ENCODE measurements at regions not wholly inside any gene's neighbourhood (a gene's known extent, or its start where the extent isn't known, plus 50 kb on each side); places are given as distances from the start of the nearest gene placed in this dataset.

DNA sequence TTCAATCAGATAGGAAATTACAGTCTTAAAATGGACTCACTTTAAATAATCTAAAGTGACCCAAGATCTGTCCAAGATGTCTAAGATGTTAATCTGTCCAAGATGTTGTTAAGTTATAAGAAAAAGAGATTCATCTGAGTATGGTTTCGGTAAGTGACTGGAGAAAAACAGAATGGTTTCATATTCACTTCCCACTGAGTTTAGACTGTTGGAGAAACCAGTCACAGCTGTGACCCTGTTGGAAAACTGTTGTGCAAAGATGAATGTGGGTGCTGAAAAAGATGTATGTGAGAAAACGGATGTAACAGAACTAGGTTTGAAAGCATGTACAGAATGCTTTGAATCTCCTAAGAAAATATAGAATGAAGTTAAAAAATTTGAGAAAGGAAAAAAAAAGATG, 325.9 kb downstream of the COL12A1 start:
- DNase-seq (ENCODE audit: low spot score): no peak

DNA sequence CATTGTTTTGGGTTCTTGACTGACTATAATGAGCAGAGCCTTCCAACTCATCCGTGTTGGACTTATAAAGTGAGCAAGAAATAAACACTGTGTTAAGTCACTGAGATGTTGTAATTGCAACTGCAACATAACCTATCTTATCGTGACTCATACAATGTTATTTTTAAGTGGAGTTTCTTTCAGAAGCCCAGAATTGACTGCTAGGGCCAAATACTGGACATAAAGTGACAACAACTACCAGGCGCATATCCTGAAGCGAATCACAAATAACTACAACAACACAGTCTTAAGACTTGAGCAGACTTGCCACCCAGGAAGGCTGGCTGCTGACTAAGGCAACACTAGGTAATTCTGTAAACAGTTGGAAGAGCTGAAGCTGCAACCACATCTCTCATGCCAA, 326.6 kb downstream of the COL12A1 start:
- no peak for DNase-seq (ENCODE audit: low spot score)

GRCh38 chr6:74875193-74875592, 330.7 kb downstream of the COL12A1 start:
- no peak for DNase-seq (ENCODE audit: low spot score)

GRCh38 chr6:74872754-74873476, 332.9 kb downstream of the COL12A1 start:
- DNase-seq (ENCODE audit: low spot score): no peak

DNA sequence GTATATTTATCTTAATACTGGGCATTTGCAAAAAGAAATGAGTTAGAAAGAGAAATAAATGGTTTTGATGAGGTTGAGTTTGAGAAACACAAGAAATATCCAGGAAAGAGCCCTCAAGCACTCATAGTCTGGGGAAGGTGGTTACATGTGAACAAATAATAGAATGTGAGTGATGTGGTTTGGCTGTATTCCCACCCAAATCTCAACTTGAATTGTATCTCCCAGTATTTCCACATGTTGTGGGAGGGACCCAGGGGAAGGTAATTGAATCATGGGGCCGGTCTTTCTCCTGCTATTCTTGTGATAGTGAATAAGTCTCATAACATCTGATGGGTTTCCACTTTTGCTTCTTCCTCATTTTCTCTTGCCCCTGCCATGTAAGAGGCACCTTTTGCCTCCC, 334.1 kb downstream of the COL12A1 start:
- DNase-seq (ENCODE audit: low spot score): no peak

DNA sequence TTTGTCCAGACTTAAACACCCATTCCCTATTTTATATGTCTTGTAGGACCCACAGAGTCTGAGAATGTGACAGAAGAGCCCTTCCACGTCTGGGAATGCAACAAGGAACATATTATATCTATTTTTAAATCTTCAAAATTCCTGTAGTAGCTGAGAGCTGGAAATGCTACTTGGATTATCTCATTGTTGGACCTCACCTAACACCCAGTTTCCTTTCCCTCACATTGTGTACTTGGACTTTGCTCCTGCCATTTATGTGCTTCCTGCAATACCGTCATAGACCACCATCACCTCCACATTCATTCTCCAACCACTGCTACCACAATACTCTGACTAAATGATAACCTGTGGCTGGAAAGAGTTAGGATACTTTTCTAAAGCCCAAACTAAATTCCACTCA, 335.4 kb downstream of the COL12A1 start:
- DNase-seq (ENCODE audit: low spot score): no peak

DNA sequence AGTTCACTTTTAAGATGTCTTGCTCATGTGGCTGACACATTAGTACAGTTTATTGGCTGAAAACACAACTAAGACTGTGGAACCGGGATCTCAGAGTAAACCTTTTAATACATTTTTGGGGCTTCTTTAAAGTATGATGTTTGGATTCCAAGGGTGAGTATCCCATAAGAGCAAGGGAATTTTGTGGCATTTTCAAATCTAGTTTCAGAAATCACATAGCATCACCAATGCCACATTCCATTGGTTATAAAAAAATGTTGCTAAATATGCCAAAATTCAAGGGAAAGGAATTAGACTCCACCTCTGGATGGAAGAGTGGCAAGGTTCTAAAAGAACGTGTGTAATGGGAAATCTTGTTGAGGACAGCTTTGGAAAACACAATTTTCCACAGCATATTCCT, 338.6 kb downstream of the COL12A1 start:
- no peak for DNase-seq (ENCODE audit: low spot score)

GRCh38 chr6:74863968-74864367, 341.9 kb downstream of the COL12A1 start:
- no peak for DNase-seq (ENCODE audit: low spot score)

DNA sequence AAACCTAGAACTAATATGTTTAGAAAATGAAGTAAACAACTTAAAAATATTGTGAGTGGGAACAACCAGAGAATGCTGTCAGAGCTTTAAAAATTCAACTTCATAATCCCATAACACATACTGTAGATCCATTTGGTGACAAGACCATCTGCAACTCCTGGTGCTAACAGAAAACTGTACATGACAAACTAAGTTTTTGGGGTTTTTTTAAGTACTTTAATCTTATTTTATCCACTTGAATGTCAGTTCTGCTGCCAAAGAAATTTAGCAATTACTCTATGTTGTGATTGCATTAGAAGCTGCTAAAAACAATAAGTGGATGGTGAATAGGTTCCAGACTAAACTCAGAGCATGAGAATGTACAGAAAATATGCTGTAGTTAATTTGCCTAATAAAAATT, 345.4 kb downstream of the COL12A1 start:
- DNase-seq (ENCODE audit: low spot score): no peak

DNA sequence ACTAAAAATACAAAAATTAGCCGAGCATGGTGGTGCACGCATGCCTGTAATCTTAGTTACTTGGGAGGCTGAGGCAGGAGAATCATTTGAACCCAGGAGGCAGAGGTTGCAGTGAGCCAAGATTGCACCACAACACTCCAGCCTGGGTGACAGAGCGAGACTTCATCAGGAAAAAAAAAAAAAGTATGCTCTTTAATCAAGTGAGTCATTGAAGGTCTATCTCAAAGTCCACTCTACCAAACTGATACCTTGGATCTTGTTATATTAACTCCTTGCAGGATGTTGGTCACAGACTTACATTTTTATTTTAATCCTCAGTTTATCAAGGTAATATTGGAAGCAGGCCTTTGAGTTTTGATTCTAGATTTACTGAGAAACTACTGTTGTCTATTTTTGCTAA, 348.7 kb downstream of the COL12A1 start:
- no peak for DNase-seq (ENCODE audit: low spot score)

DNA sequence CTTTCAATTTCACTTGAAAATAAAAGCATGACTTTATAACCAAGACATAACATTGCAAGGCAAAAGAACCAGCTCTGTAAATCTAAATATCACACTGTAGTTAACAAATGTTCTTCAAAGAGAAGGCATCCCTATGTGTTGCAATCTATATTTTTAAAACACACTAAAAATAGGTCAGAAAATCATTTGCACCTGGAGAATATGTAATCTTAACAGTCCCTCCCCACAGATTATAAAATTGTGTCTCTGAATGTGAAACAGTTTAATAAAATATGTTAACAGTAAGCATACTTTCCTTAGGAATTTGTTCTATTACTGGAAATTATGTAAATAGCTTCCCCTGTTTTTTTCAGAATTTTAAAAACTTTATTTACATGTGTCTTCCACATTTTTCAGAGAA, 351.9 kb downstream of the COL12A1 start:
- no peak for DNase-seq (ENCODE audit: low spot score)

DNA sequence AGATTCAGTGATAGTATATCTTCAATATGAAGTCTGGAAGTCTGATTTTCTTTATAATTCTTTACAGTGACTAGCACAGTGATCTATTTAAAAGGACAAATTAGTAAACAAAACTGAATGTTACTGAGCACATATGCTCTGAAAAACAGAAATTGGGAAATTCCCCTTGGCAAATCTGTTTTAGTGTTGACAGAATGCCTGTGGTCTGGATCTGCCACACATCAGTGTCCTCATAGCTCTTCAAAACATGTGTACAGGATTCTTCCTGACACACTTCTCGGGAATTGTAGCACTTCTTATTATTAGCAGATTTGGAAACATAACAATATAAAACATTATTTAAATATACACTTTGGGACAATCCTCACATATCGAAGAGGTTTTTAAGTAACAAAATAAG, 354.3 kb downstream of the COL12A1 start:
- no peak for DNase-seq (ENCODE audit: low spot score)

GRCh38 chr6:74840953-74841352, 364.9 kb downstream of the COL12A1 start:
- DNase-seq (ENCODE audit: low spot score): no peak

DNA sequence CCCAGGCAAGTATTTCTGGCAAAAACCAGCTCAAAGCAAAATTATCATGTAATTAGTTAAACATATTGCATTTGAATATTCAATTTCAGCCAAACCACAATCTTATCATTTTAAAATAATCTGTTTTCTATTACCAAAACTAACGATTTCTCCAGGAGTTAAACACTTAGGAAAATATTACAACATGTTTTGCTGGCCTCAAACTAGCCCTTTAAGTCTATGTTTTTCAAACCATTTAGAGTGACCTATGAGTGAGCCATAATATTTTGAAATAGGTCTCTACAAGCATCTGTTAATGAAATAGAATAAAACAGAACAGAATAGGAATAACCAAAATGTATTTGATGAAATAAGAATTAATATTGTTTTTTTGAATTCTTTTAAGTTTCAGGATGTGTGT, 370.9 kb downstream of the COL12A1 start:
- DNase-seq (ENCODE audit: low spot score): no peak

DNA sequence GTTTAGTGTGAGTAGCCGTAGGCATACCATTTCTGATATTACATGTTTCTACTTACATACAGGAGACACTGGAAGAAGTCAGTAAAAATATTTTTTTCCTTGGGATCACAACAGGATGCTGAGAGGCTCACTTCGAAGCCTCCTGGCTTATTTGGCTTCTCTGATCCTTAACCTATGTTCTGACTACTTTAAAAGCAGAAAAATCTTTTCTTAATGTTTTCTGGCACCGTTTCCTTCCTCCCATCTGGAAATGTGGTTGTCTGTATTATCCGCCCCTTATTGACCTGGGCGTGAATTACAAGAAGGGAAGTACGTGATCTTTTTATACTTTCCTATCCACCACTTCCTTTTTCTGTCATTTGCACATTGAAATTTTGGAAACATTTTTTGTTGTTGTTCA, 379.6 kb downstream of the COL12A1 start:
- DNase-seq (ENCODE audit: low spot score): no peak

GRCh38 chr6:74814440-74814839, 391.4 kb downstream of the COL12A1 start:
- peak; percentile 6 for DNase-seq (ENCODE audit: low spot score)

GRCh38 chr6:74807674-74808073, 398.2 kb downstream of the COL12A1 start:
- DNase-seq (ENCODE audit: low spot score): no peak

- no peak for DNase-seq (ENCODE audit: low spot score)
These were observed 399.7 kb downstream of the COL12A1 start for GRCh38 chr6:74805916-74806696.

DNA sequence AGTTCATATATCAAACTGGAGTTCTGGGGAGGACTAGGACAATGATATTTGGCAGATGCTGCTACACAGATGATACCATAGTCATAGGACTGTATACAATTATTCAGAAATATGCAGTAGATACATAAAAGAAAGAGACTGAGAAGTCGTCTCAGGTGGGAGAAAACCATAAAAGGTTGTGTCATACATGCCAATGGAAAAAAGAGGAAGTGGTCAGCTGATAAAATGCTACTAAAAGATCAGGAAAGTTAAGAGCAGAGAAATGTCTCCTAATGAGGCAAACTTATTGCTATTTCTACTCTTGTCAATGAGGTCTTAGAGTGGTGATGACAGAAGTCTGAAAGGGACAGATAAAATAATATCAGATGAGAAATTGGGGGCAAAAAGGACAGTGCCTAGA, 407.6 kb downstream of the COL12A1 start:
- no peak for DNase-seq (ENCODE audit: low spot score)

DNA sequence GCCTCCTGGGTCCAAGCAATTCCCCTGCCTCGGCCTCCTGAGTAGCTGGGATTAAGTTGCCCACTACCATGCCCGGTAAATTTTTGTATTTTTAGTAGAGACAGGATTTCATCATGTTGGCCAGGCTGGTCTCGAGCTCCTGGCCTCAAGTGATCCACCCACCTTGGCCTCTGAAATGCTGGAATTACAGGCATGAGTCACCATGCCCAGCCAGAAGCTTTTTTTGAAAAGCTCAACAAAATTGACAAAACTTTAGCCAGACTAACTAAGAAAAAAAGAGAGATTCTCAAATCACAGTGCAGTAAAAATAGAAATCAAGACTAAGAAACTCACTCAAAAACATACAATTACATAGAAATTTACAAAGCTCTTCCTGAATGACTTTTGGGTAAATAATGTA, 420.6 kb downstream of the COL12A1 start:
- DNase-seq (ENCODE audit: low spot score): no peak

DNA sequence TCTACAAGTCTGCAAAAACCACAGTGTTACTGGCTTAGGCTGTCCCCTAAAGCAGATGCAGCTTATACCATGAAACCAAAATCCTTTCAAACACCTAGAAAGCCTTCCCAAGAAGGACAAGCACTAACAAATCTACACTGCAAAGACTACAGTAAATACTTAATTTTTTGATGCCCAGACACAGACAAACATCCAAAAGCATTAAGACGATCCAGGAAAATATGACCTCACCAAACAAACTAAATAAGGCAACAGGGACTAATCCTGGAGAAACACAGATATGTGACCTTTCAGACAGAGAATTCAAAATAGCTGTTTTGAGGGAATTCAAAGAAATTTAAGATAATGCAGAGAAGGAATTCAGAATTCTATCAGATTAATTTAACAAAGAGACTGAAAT, 423.5 kb downstream of the COL12A1 start:
- no peak for DNase-seq (ENCODE audit: low spot score)

DNA sequence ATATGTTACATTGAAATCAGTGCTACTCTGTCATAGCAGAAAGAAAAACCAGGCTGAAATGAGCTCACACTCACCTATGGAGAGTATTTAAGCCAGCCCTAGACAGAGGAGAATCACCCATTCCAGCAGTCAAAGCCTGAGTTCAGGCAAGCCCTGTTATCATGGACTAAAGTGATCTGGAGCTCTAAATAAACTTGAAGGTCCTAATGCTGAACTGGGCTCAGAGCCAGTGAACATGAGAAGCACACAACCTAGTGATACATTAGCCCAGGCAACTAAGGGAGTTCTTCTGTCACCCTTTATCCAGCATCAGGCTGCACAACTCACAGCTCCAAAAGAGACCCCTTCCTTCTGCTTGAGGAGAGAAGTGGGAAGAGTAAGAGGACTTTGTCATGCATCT, 425.0 kb downstream of the COL12A1 start:
- no peak for DNase-seq (ENCODE audit: low spot score)

- no peak for DNase-seq (ENCODE audit: low spot score)
These were observed 437.1 kb downstream of the COL12A1 start for GRCh38 chr6:74768738-74769137.

DNA sequence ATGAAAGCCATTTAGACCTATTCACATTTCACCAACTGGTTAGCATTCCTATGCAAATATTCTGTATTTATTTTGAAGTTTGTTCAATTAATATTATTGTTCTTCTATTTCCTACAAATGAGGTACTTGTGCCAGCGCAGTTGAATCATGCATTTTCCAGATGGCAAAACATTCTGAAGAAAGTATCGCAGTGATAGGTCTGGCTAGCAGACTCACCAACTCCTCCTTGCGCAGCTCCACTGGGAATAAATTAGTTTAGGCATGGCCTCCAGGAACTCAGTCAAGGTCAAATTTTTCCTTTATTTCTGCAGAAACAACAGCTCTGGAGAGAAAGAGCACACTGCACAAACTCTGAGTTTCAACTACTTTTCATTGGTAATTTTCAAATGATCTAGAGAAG, 437.7 kb downstream of the COL12A1 start:
- DNase-seq (ENCODE audit: low spot score): peak; percentile 13

Measured in Ammon's horn (tissue), 1 donor.